Nephron progenitor cell (in vitro differentiated cells): ENCODE measurements at regions not wholly inside any gene's neighbourhood (a gene's known extent, or its start where the extent isn't known, plus 50 kb on each side); places are given as distances from the start of the nearest gene placed in this dataset.

Source experiments
- DNase-seq: peaks from one replicate; pipeline ENCODE4 v3.0.0; 2021
- H3K27ac Mint-ChIP-seq: 2 replicates; pipeline ENCODE4 v1.8.0; 2021; ENCODE audit warnings: mild to moderate bottlenecking, moderate library complexity, mixed read lengths
- H3K27me3 Mint-ChIP-seq: 2 replicates; pipeline ENCODE4 v1.8.0; 2021; ENCODE audit warnings: mild to moderate bottlenecking, low read depth, mixed read lengths; ENCODE audit not compliant: poor library complexity
- H3K36me3 Mint-ChIP-seq: 2 replicates; pipeline ENCODE4 v1.8.0; 2021; ENCODE audit warnings: low read depth, mixed read lengths
- H3K4me1 Mint-ChIP-seq: 2 replicates; pipeline ENCODE4 v1.8.0; 2021; ENCODE audit warnings: mixed read lengths
- H3K4me3 Mint-ChIP-seq: 2 replicates; pipeline ENCODE4 v1.8.0; 2021; ENCODE audit warnings: mild to moderate bottlenecking, moderate library complexity, mixed read lengths
- H3K9me3 Mint-ChIP-seq: 2 replicates; pipeline ENCODE4 v1.8.0; 2021; ENCODE audit warnings: mild to moderate bottlenecking, moderate library complexity, mixed read lengths
- CTCF ChIP-seq: fragments of 200-600 bp; sonication (generic); IDR thresholded peaks from 2 replicates; pipeline ENCODE4 v1.5.0; 2021; ENCODE audit warnings: antibody characterized with exemption

- Mint-ChIP-seq H3K36me3 (peaks cover 4% of the 10 kb centered on the region), H3K4me3 (no peak overlapping the region), H3K27me3 (peaks cover 28% of the 10 kb centered on the region), H3K4me1 (peaks cover 7% of the 10 kb centered on the region), H3K9me3 (peaks cover 56% of the 10 kb centered on the region), H3K27ac (no peak overlapping the region)
- TF ChIP-seq CTCF = no peak
- DNase-seq = no peak
Observed at GRCh38 chr2:240225660-240226475, 85.4 kb upstream of the OTOS start.

- H3K4me1 Mint-ChIP-seq = peaks cover 7% of the 10 kb centered on the region
- no peak for TF ChIP-seq CTCF
- peaks cover 4% of the 10 kb centered on the region for H3K36me3 Mint-ChIP-seq
- DNase-seq = no peak
- no peak overlapping the region for H3K4me3 Mint-ChIP-seq
- no peak overlapping the region for H3K27ac Mint-ChIP-seq
- peaks cover 54% of the 10 kb centered on the region for H3K9me3 Mint-ChIP-seq
- peaks cover 34% of the 10 kb centered on the region for H3K27me3 Mint-ChIP-seq
Observed at GRCh38 chr2:240226672-240227537, 86.4 kb upstream of the OTOS start.

DNA sequence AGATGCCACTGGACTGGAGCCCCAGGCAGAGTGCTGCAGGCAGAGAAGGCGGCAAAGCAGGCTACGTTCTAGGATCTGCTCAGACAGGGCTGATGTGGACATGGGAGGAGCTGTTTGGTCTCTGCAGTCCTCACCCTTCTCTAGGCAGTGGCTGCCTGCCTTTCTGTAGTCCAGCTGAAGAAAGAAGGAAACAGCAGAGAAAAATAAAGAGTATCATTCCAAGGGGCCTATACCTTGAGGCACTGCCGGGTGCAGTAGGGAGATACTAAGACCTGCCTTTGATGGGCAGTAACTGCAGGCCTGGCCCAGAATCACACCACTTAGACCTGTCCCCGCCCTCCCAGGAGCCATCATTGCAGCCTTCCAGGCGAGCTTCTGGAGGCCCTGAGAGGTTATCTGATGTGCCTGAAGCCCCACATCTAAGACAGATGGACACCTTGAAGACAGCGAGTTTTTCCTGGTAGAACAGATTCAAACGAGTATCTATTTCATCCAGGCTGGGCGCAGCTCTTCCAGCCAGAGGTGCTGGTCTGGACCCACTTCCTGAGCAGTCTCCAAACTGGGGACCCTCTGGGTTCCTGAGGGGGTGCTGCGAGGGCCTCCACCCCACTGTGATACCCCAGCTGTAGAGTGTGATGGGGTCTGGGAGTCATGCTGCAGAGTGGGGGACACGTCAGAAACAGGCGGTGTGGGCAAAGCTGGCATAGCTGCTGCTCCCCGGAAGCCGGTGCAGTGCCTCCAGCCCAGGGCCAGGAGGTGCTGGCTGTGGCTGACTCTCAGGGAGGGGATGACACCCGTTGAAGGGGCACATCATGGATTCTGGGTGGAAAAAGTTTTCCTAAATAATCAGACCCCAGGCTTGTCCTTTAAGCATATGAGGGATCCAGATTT lies 87.3 kb upstream of the OTOS start:
- DNase-seq = no peak
- Mint-ChIP-seq H3K9me3 (peaks cover 45% of the 10 kb centered on the region), H3K27me3 (peaks cover 35% of the 10 kb centered on the region), H3K4me1 (peaks cover 7% of the 10 kb centered on the region), H3K4me3 (no peak overlapping the region), H3K27ac (no peak overlapping the region), H3K36me3 (peaks cover 4% of the 10 kb centered on the region)
- no peak for TF ChIP-seq CTCF

DNA sequence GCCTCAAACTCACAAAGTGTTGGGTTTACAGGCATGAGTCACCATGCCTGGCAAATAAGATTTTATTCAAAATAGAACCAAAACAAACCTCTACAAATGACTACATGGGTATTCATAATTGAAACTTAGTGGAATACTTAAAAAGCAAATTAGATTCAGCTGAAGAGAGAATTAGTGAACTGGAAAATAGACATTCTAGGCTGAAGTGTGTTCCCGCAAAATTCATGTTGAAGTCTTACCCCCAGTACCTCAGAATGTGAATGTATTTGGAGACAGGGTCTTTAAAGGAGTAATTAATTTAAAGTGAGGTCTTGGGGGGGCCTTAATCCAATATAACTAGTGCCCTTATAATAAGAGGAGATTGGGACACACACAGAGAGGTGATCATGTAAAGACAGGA lies 88.5 kb upstream of the OTOS start:
- no peak overlapping the region for H3K27ac Mint-ChIP-seq
- H3K4me1 Mint-ChIP-seq = peaks cover 7% of the 10 kb centered on the region
- DNase-seq = no peak
- no peak for TF ChIP-seq CTCF
- H3K36me3 Mint-ChIP-seq = peaks cover 4% of the 10 kb centered on the region
- H3K9me3 Mint-ChIP-seq = peaks cover 33% of the 10 kb centered on the region
- peaks cover 26% of the 10 kb centered on the region for H3K27me3 Mint-ChIP-seq
- no peak overlapping the region for H3K4me3 Mint-ChIP-seq

- Mint-ChIP-seq H3K4me1 (peaks cover 13% of the 10 kb centered on the region), H3K27me3 (peaks cover 29% of the 10 kb centered on the region), H3K4me3 (no peak overlapping the region), H3K27ac (no peak overlapping the region), H3K36me3 (peaks cover 4% of the 10 kb centered on the region), H3K9me3 (peaks cover 33% of the 10 kb centered on the region)
- no peak for TF ChIP-seq CTCF
- no peak for DNase-seq
Observed at GRCh38 chr2:240229603-240230235, 89.3 kb upstream of the OTOS start.
